Caco-2 (cell line): ENCODE measurements at regions not wholly inside any gene's neighbourhood (a gene's known extent, or its start where the extent isn't known, plus 50 kb on each side); places are given as distances from the start of the nearest gene placed in this dataset.

Source experiments
- BruUV-seq: library from RNA; stranded (reverse); fragments of 400-500 nt; replicated peaks from 2 replicates; lab custom pipeline; 2021; lab: Mats Ljungman, UMichigan
- CTCF ChIA-PET: fragments of 300-600 bp; sonication (Branson Sonifier 250); formaldehyde crosslinking; loops from one replicate; lab custom pipeline; 2022; ENCODE audit warnings: antibody characterized with exemption; lab: Charles Lee
- POLR2A ChIA-PET: fragments of 300-600 bp; sonication (Branson Sonifier 250); formaldehyde crosslinking; loops from one replicate; lab custom pipeline; 2022; ENCODE audit warnings: antibody characterized with exemption; lab: Charles Lee
- DNase-seq, 2 experiments: peaks; one replicate each; pipeline versions ENCODE4 v3.0.0 to v3.0.0-alpha.2; 2020 to 2022
- H3K27me3 ChIP-seq: replicated peaks from 2 replicates; pipeline ENCODE4 v1.6.0; 2011; ENCODE audit warnings: low read length; ENCODE audit not compliant: control insufficient read depth, insufficient read depth
- H3K36me3 ChIP-seq: 2 replicates; pipeline ENCODE4 v1.5.1; 2011; ENCODE audit warnings: low read length; ENCODE audit not compliant: control insufficient read depth, insufficient read depth
- H3K4me1 ChIP-seq: fragments of 250-450 bp; sonication (Bioruptor Pico); 2 replicates; pipeline ENCODE4 v1.5.1; 2020; ENCODE audit warnings: mild to moderate bottlenecking
- H3K4me3 ChIP-seq: 2 replicates; pipeline ENCODE4 v1.5.1; 2011; ENCODE audit warnings: low read depth, mild to moderate bottlenecking, control low read depth, low read length
- H3K9me3 ChIP-seq: fragments of 250-450 bp; sonication (Bioruptor Pico); 2 replicates; pipeline ENCODE4 v1.5.1; 2020; ENCODE audit warnings: mild to moderate bottlenecking, moderate library complexity
- H3K27ac Mint-ChIP-seq: one replicate; pipeline ENCODE4 v1.8.0; 2022; ENCODE audit warnings: mixed read lengths; ENCODE audit not compliant: unreplicated experiment
- H3K27me3 Mint-ChIP-seq: one replicate; pipeline ENCODE4 v1.8.0; 2022; ENCODE audit warnings: mixed read lengths; ENCODE audit not compliant: insufficient read depth, unreplicated experiment
- H3K36me3 Mint-ChIP-seq: one replicate; pipeline ENCODE4 v1.8.0; 2022; ENCODE audit warnings: mild to moderate bottlenecking, mixed read lengths; ENCODE audit not compliant: insufficient read depth, unreplicated experiment
- H3K4me1 Mint-ChIP-seq: one replicate; pipeline ENCODE4 v1.8.0; 2022; ENCODE audit warnings: low read depth, mixed read lengths; ENCODE audit not compliant: unreplicated experiment
- H3K4me3 Mint-ChIP-seq: one replicate; pipeline ENCODE4 v1.8.0; 2022; ENCODE audit warnings: mild to moderate bottlenecking, moderate library complexity, mixed read lengths; ENCODE audit not compliant: unreplicated experiment
- H3K9me3 Mint-ChIP-seq: one replicate; pipeline ENCODE4 v1.8.0; 2022; ENCODE audit warnings: mixed read lengths; ENCODE audit not compliant: unreplicated experiment
- CTCF ChIP-seq, 2 experiments: fragments of 200-600 bp in 1 of 2; IDR thresholded peaks; 1 replicate in 1 of 2; 2 replicates in 1 of 2; pipeline versions ENCODE4 v1.5.1 to v1.8.0; 2011 to 2022; ENCODE audit warnings: antibody characterized with exemption in 1 of 2, control low read depth in 1 of 2, inconsistent platforms in 1 of 2, low read depth in 1 of 2, low read length in 1 of 2, mild to moderate bottlenecking in 1 of 2, moderate library complexity in 1 of 2; ENCODE audit not compliant: insufficient read depth in 1 of 2, severe bottlenecking in 1 of 2, unreplicated experiment in 1 of 2
- intact Hi-C: fragments of 100-400 bp; cut with micrococcal nuclease; formaldehyde crosslinking; loops from one replicate; pipeline ENCODE4 v1.10.0; 2022; ENCODE audit not compliant: unreplicated experiment

GRCh38 chr4:60042231-60042652 lies 1157.9 kb upstream of the ADGRL3 start:
- CTCF ChIA-PET: no interaction called here
- no peaks in the 10 kb centered on the region for H3K4me1 Mint-ChIP-seq
- no peak overlapping the region for H3K27ac Mint-ChIP-seq
- no TSS peak for BruUV-seq
- no peaks in the 10 kb centered on the region for H3K4me1 ChIP-seq
- no peak for TF ChIP-seq CTCF (IDR thresholded peaks at IDR 0.05; ENCODE audit: insufficient read depth in 1 of 2, low read depth in 1 of 2, low read length in 1 of 2, severe bottlenecking in 1 of 2, unreplicated experiment in 1 of 2)
- POLR2A ChIA-PET: no interaction called here
- H3K36me3 ChIP-seq: no peaks in the 10 kb centered on the region
- no peaks in the 10 kb centered on the region for H3K9me3 Mint-ChIP-seq
- DNase-seq: no peak
- H3K4me3 ChIP-seq: no peak overlapping the region
- H3K4me3 Mint-ChIP-seq: no peak overlapping the region
- H3K27me3 ChIP-seq: no peaks in the 10 kb centered on the region
- H3K27me3 Mint-ChIP-seq: no peaks in the 10 kb centered on the region
- H3K9me3 ChIP-seq: no peaks in the 10 kb centered on the region
- intact Hi-C loops: no loop called here
- H3K36me3 Mint-ChIP-seq: no peaks in the 10 kb centered on the region

GRCh38 chr4:60042941-60043340 lies 1157.2 kb upstream of the ADGRL3 start:
- Mint-ChIP-seq H3K4me3 (no peak overlapping the region), H3K27ac (no peak overlapping the region), H3K36me3 (no peaks in the 10 kb centered on the region), H3K27me3 (no peaks in the 10 kb centered on the region), H3K4me1 (no peaks in the 10 kb centered on the region), H3K9me3 (no peaks in the 10 kb centered on the region)
- Histone ChIP-seq H3K4me1 (no peaks in the 10 kb centered on the region), H3K4me3 (no peak overlapping the region), H3K36me3 (no peaks in the 10 kb centered on the region), H3K9me3 (no peaks in the 10 kb centered on the region), H3K27me3 (no peaks in the 10 kb centered on the region)
- POLR2A ChIA-PET: no interaction called here
- BruUV-seq: no TSS peak
- intact Hi-C loops: no loop called here
- CTCF ChIA-PET: no interaction called here
- no peak for DNase-seq
- TF ChIP-seq CTCF (IDR thresholded peaks at IDR 0.05; ENCODE audit: insufficient read depth in 1 of 2, low read depth in 1 of 2, low read length in 1 of 2, severe bottlenecking in 1 of 2, unreplicated experiment in 1 of 2): no peak

- intact Hi-C loops: no loop called here
- H3K4me1 Mint-ChIP-seq: no peaks in the 10 kb centered on the region
- no peaks in the 10 kb centered on the region for H3K27me3 Mint-ChIP-seq
- POLR2A ChIA-PET: no interaction called here
- Histone ChIP-seq H3K9me3 (no peaks in the 10 kb centered on the region), H3K27me3 (no peaks in the 10 kb centered on the region), H3K4me3 (no peak overlapping the region), H3K4me1 (no peaks in the 10 kb centered on the region), H3K36me3 (no peaks in the 10 kb centered on the region)
- H3K27ac Mint-ChIP-seq: no peak overlapping the region
- TF ChIP-seq CTCF (IDR thresholded peaks at IDR 0.05; ENCODE audit: insufficient read depth in 1 of 2, low read depth in 1 of 2, low read length in 1 of 2, severe bottlenecking in 1 of 2, unreplicated experiment in 1 of 2): no peak
- no peak for DNase-seq
- no peaks in the 10 kb centered on the region for H3K36me3 Mint-ChIP-seq
- H3K4me3 Mint-ChIP-seq: no peak overlapping the region
- CTCF ChIA-PET: interaction anchor here (0.7 kb wide), 1 partner anchor 102 kb away, joined by 3 read pairs; no protein-coding TSS in a partner anchor
- no TSS peak for BruUV-seq
- no peaks in the 10 kb centered on the region for H3K9me3 Mint-ChIP-seq
Measured at GRCh38 chr4:60078984-60079383, 1121.1 kb upstream of the ADGRL3 start.
